OCI-LY1 (cell line): ENCODE measurements at regions not wholly inside any gene's neighbourhood (a gene's known extent, or its start where the extent isn't known, plus 50 kb on each side); places are given as distances from the start of the nearest gene placed in this dataset.

Experiments used
- EZH2 ChIP-seq: fragments of 200-600 bp; sonication (generic), shearing (Covaris generic); IDR thresholded peaks from 2 replicates; pipeline ENCODE4 v1.8.0; 2017; ENCODE audit warnings: borderline replicate concordance, mixed run types, mild to moderate bottlenecking, antibody characterized with exemption, low read length, moderate library complexity, mixed read lengths
- TF ChIP-seq, protein P1 (sequence below): fragments of 200-600 bp; sonication (generic), shearing (Covaris generic); IDR thresholded peaks from 2 replicates; pipeline ENCODE4 v1.5.1; 2017; ENCODE audit warnings: mild to moderate bottlenecking, antibody characterized with exemption, low read length, moderate library complexity, mixed read lengths

DNA sequence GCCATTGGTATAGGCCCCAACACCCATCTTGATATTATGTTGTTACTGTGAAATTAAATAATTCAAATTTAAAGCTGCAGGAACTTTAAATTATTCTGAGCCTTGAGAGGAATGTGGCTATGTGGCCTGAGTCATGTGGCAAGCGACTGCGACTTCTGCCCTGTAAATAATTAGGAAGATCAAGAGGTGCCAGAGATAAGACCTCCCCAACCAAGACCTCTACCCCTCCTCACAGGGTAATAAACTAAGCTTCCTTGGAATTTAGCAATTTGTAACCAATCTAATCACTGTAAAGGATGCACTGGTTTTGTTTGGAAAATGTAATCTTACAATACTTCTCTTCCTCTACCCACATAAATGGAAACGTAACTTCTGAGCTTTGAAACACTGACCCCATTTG is 501.9 kb downstream of the RAPGEF2 start:
- TF ChIP-seq, protein P1, sequence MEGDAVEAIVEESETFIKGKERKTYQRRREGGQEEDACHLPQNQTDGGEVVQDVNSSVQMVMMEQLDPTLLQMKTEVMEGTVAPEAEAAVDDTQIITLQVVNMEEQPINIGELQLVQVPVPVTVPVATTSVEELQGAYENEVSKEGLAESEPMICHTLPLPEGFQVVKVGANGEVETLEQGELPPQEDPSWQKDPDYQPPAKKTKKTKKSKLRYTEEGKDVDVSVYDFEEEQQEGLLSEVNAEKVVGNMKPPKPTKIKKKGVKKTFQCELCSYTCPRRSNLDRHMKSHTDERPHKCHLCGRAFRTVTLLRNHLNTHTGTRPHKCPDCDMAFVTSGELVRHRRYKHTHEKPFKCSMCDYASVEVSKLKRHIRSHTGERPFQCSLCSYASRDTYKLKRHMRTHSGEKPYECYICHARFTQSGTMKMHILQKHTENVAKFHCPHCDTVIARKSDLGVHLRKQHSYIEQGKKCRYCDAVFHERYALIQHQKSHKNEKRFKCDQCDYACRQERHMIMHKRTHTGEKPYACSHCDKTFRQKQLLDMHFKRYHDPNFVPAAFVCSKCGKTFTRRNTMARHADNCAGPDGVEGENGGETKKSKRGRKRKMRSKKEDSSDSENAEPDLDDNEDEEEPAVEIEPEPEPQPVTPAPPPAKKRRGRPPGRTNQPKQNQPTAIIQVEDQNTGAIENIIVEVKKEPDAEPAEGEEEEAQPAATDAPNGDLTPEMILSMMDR: no peak
- no peak for TF ChIP-seq EZH2
